Activated CD4-positive, alpha-beta memory T cell treated with anti-CD3 and anti-CD28 coated beads, Interleukin-2, amount 10 ng/mL, durations not matched to agents 7 days and 5 days (primary cell): ENCODE measurements at regions not wholly inside any gene's neighbourhood (a gene's known extent, or its start where the extent isn't known, plus 50 kb on each side); places are given as distances from the start of the nearest gene placed in this dataset.
"Not testable (repeated sequence)": the region's sequence is repeated elsewhere in the genome, so short reads cannot be mapped to it uniquely, and the experiment has no call there.

Experiments
- CTCF ChIA-PET: fragments of 350-600 bp; sonication (Branson Sonifier 250); formaldehyde crosslinking; loops from one replicate; lab custom pipeline; 2021; ENCODE audit warnings: antibody characterized with exemption, inconsistent platforms; lab: Charles Lee
- POLR2A ChIA-PET: fragments of 350-600 bp; sonication (Branson Sonifier 250); formaldehyde crosslinking; loops from one replicate; lab custom pipeline; 2021; ENCODE audit warnings: antibody characterized with exemption; lab: Charles Lee
- DNase-seq: peaks from one replicate; pipeline ENCODE4 v3.0.0-alpha.2; 2020
- H3K27ac Mint-ChIP-seq: one replicate; pipeline ENCODE4 v1.8.0; 2021; ENCODE audit warnings: mild to moderate bottlenecking, mixed read lengths
- H3K27me3 Mint-ChIP-seq: one replicate; pipeline ENCODE4 v1.8.0; 2021; ENCODE audit warnings: mixed read lengths
- H3K36me3 Mint-ChIP-seq: one replicate; pipeline ENCODE4 v1.8.0; 2021; ENCODE audit warnings: low read depth, mixed read lengths
- H3K4me1 Mint-ChIP-seq: one replicate; pipeline ENCODE4 v1.8.0; 2021; ENCODE audit warnings: mixed read lengths
- H3K4me3 Mint-ChIP-seq: one replicate; pipeline ENCODE4 v1.8.0; 2021; ENCODE audit warnings: mild to moderate bottlenecking, mixed read lengths
- H3K9me3 Mint-ChIP-seq: one replicate; pipeline ENCODE4 v1.8.0; 2021; ENCODE audit warnings: mixed read lengths

- Mint-ChIP-seq H3K27me3 (no peaks in the 10 kb centered on the region), H3K36me3 (no peaks in the 10 kb centered on the region), H3K27ac (no peak overlapping the region), H3K9me3 (peaks cover 3% of the 10 kb centered on the region), H3K4me1 (no peaks in the 10 kb centered on the region), H3K4me3 (no peak overlapping the region)
- POLR2A ChIA-PET = no interaction called here
- CTCF ChIA-PET = no interaction called here
- no peak for DNase-seq
These were observed 595.9 kb downstream of the CENPC start for GRCh38 chr4:66949419-66949818.

- no peaks in the 10 kb centered on the region for H3K36me3 Mint-ChIP-seq
- no peaks in the 10 kb centered on the region for H3K4me1 Mint-ChIP-seq
- H3K4me3 Mint-ChIP-seq = no peak overlapping the region
- H3K27ac Mint-ChIP-seq = no peak overlapping the region
- ChIA-PET POLR2A (no interaction called here), CTCF (no interaction called here)
- DNase-seq = no peak
- no peaks in the 10 kb centered on the region for H3K27me3 Mint-ChIP-seq
- peaks cover 3% of the 10 kb centered on the region for H3K9me3 Mint-ChIP-seq
These were observed 598.5 kb downstream of the CENPC start for GRCh38 chr4:66946761-66947160.

- H3K27me3 Mint-ChIP-seq = no peaks in the 10 kb centered on the region
- POLR2A ChIA-PET = no interaction called here
- H3K4me3 Mint-ChIP-seq = no peak overlapping the region
- CTCF ChIA-PET = no interaction called here
- H3K4me1 Mint-ChIP-seq = no peaks in the 10 kb centered on the region
- H3K27ac Mint-ChIP-seq = no peak overlapping the region
- no peak for DNase-seq
- H3K9me3 Mint-ChIP-seq = peaks cover 3% of the 10 kb centered on the region
- H3K36me3 Mint-ChIP-seq = no peaks in the 10 kb centered on the region
These were observed 602.2 kb downstream of the CENPC start for GRCh38 chr4:66943112-66943511.

- DNase-seq, POLR2A ChIA-PET, H3K9me3 Mint-ChIP-seq, H3K4me3 Mint-ChIP-seq, H3K27me3 Mint-ChIP-seq, H3K4me1 Mint-ChIP-seq, CTCF ChIA-PET, H3K36me3 Mint-ChIP-seq, H3K27ac Mint-ChIP-seq: not testable (repeated sequence)
These were observed 613.3 kb downstream of the CENPC start for GRCh38 chr4:66931981-66932380.

- no peak overlapping the region for H3K4me3 Mint-ChIP-seq
These were observed 615.1 kb downstream of the CENPC start for GRCh38 chr4:66930206-66930605.

GRCh38 chr4:66929748-66930147 lies 615.6 kb downstream of the CENPC start:
- ChIA-PET CTCF (no interaction called here), POLR2A (no interaction called here)
- H3K36me3 Mint-ChIP-seq = no peaks in the 10 kb centered on the region

More at GRCh38 chr4:66930206-66930605, 615.1 kb downstream of the CENPC start:
- Mint-ChIP-seq H3K27ac (no peak overlapping the region), H3K36me3 (no peaks in the 10 kb centered on the region), H3K9me3 (no peaks in the 10 kb centered on the region), H3K27me3 (no peaks in the 10 kb centered on the region), H3K4me1 (no peaks in the 10 kb centered on the region)
- DNase-seq = no peak
- ChIA-PET CTCF (no interaction called here), POLR2A (no interaction called here)

GRCh38 chr4:66928881-66929280 lies 616.4 kb downstream of the CENPC start:
- H3K36me3 Mint-ChIP-seq, DNase-seq, H3K27me3 Mint-ChIP-seq, CTCF ChIA-PET, H3K4me1 Mint-ChIP-seq, POLR2A ChIA-PET, H3K4me3 Mint-ChIP-seq, H3K9me3 Mint-ChIP-seq, H3K27ac Mint-ChIP-seq: not testable (repeated sequence)

More at GRCh38 chr4:66929748-66930147, 615.6 kb downstream of the CENPC start:
- H3K9me3 Mint-ChIP-seq = no peaks in the 10 kb centered on the region
- H3K4me3 Mint-ChIP-seq = no peak overlapping the region
- H3K4me1 Mint-ChIP-seq = no peaks in the 10 kb centered on the region
- DNase-seq = no peak
- H3K27me3 Mint-ChIP-seq = no peaks in the 10 kb centered on the region
- no peak overlapping the region for H3K27ac Mint-ChIP-seq

GRCh38 chr4:66927937-66928336 lies 617.4 kb downstream of the CENPC start:
- Mint-ChIP-seq H3K36me3 (no peaks in the 10 kb centered on the region), H3K27ac (no peak overlapping the region), H3K4me3 (no peak overlapping the region), H3K27me3 (no peaks in the 10 kb centered on the region), H3K9me3 (no peaks in the 10 kb centered on the region), H3K4me1 (no peaks in the 10 kb centered on the region)
- no peak for DNase-seq
- ChIA-PET CTCF (no interaction called here), POLR2A (no interaction called here)

- no peaks in the 10 kb centered on the region for H3K4me1 Mint-ChIP-seq
- ChIA-PET CTCF (no interaction called here), POLR2A (no interaction called here)
- no peak overlapping the region for H3K27ac Mint-ChIP-seq
- no peaks in the 10 kb centered on the region for H3K36me3 Mint-ChIP-seq
- no peak for DNase-seq
- no peak overlapping the region for H3K4me3 Mint-ChIP-seq
- peaks cover 3% of the 10 kb centered on the region for H3K9me3 Mint-ChIP-seq
- H3K27me3 Mint-ChIP-seq = no peaks in the 10 kb centered on the region
These were observed 618.6 kb downstream of the CENPC start for GRCh38 chr4:66926687-66927086.

GRCh38 chr4:66923081-66923865 lies 622.0 kb downstream of the CENPC start:
- Mint-ChIP-seq H3K27ac (no peak overlapping the region), H3K9me3 (peaks cover 11% of the 10 kb centered on the region)
- CTCF ChIA-PET = no interaction called here

GRCh38 chr4:66921433-66921832 lies 623.9 kb downstream of the CENPC start:
- POLR2A ChIA-PET = no interaction called here
- DNase-seq = no peak
- H3K27me3 Mint-ChIP-seq = no peaks in the 10 kb centered on the region
- H3K4me1 Mint-ChIP-seq = no peaks in the 10 kb centered on the region
- CTCF ChIA-PET = no interaction called here
- no peaks in the 10 kb centered on the region for H3K36me3 Mint-ChIP-seq
- H3K9me3 Mint-ChIP-seq = peaks cover 14% of the 10 kb centered on the region
- H3K27ac Mint-ChIP-seq = no peak overlapping the region
- no peak overlapping the region for H3K4me3 Mint-ChIP-seq

More at GRCh38 chr4:66923081-66923865, 622.0 kb downstream of the CENPC start:
- no peaks in the 10 kb centered on the region for H3K36me3 Mint-ChIP-seq
- no peak overlapping the region for H3K4me3 Mint-ChIP-seq
- POLR2A ChIA-PET = no interaction called here
- DNase-seq = no peak
- H3K27me3 Mint-ChIP-seq = no peaks in the 10 kb centered on the region
- no peaks in the 10 kb centered on the region for H3K4me1 Mint-ChIP-seq

- H3K36me3 Mint-ChIP-seq = no peaks in the 10 kb centered on the region
- DNase-seq = no peak
- no peaks in the 10 kb centered on the region for H3K27me3 Mint-ChIP-seq
- H3K4me1 Mint-ChIP-seq = no peaks in the 10 kb centered on the region
- H3K4me3 Mint-ChIP-seq = no peak overlapping the region
- H3K27ac Mint-ChIP-seq = no peak overlapping the region
- POLR2A ChIA-PET = no interaction called here
- CTCF ChIA-PET = no interaction called here
- peaks cover 14% of the 10 kb centered on the region for H3K9me3 Mint-ChIP-seq
These were observed 624.8 kb downstream of the CENPC start for GRCh38 chr4:66920514-66920913.

GRCh38 chr4:66911880-66912279 lies 633.4 kb downstream of the CENPC start:
- Mint-ChIP-seq H3K4me1 (no peaks in the 10 kb centered on the region), H3K27me3 (no peaks in the 10 kb centered on the region), H3K4me3 (no peak overlapping the region), H3K27ac (no peak overlapping the region), H3K9me3 (peaks cover 3% of the 10 kb centered on the region), H3K36me3 (no peaks in the 10 kb centered on the region)
- no peak for DNase-seq
- POLR2A ChIA-PET = no interaction called here
- CTCF ChIA-PET = no interaction called here

GRCh38 chr4:66906314-66906713 lies 639.0 kb downstream of the CENPC start:
- Mint-ChIP-seq H3K9me3 (no peaks in the 10 kb centered on the region), H3K4me1 (no peaks in the 10 kb centered on the region)
- POLR2A ChIA-PET = no interaction called here

More at GRCh38 chr4:66906314-66906713, 639.0 kb downstream of the CENPC start:
- H3K27ac Mint-ChIP-seq = no peak overlapping the region
- no peaks in the 10 kb centered on the region for H3K36me3 Mint-ChIP-seq
- DNase-seq = no peak
- no peaks in the 10 kb centered on the region for H3K27me3 Mint-ChIP-seq
- no peak overlapping the region for H3K4me3 Mint-ChIP-seq
- CTCF ChIA-PET = no interaction called here
